Hematopoietic multipotent progenitor cell (in vitro differentiated cells): ENCODE measurements at regions not wholly inside any gene's neighbourhood (a gene's known extent, or its start where the extent isn't known, plus 50 kb on each side); places are given as distances from the start of the nearest gene placed in this dataset. TPM values are rescaled to one million over a fixed set of nuclear protein-coding genes. Genes with fewer than 3 reads are reported as not detected.

Source experiments
- DNase-seq, 3 donors: peaks; one replicate each; pipeline ENCODE4 v3.0.0-alpha.2; 2011 to 2015; ENCODE audit warnings: low read depth in 2 of 3, low spot score in 2 of 3
- small RNA-seq: library from RNA; depleted of rRNA; stranded (forward); fragments of <200 nt; gene quantifications from one replicate; pipeline ENCODE3, GENCODE V24; 2012

DNA sequence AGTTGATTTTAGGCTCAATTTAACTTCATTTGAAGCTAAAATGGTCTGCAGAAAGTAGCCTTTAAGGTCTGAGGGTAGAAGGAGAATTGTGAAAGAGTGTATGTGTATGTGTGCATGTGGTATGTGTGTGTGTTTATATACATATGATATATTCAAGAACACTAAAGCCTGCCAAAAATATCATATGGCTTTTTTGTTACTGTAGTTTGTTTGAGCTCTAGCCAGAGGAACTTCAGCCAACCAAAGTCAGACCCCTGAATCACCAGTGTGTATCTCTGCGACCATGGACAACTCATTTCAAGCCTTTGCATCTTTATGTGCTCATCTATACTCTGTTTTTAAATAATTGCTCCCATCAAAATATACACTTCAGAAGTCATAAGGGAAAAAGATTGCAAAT is 58.4 kb upstream of the HDAC9 start:
- DNase-seq: no peak

GRCh38 chr7:18440934-18441333 is 54.6 kb upstream of the HDAC9 start:
- no peak for DNase-seq

GRCh38 chr7:18444826-18445225 is 50.7 kb upstream of the HDAC9 start:
- DNase-seq: no peak

- DNase-seq: no peak
Measured at GRCh38 chr7:18445483-18445882, 50.1 kb upstream of the HDAC9 start.

Small RNA genes in the stretch of these regions (small RNA-seq; reads per million reads assigned to genes)
- gene MIR1302-6: not detected
